GM12864 (cell line): ENCODE measurements at regions not wholly inside any gene's neighbourhood (a gene's known extent, or its start where the extent isn't known, plus 50 kb on each side); places are given as distances from the start of the nearest gene placed in this dataset.

Experiments used
- DNase-seq: peaks from one replicate; pipeline ENCODE4 v3.0.0-alpha.2; 2011; ENCODE audit warnings: low read depth
- H3K4me3 ChIP-seq: 2 replicates; pipeline ENCODE4 v1.5.1; 2011; ENCODE audit warnings: mild to moderate bottlenecking, low read depth, low read length, control low read depth
- CTCF ChIP-seq: IDR thresholded peaks from 2 replicates; pipeline ENCODE4 v1.5.1; 2011; ENCODE audit warnings: low read depth, mild to moderate bottlenecking, moderate library complexity, low read length, control low read depth, inconsistent platforms; ENCODE audit errors: missing control alignments

- H3K4me3 ChIP-seq = no peak overlapping the region
- no peak for DNase-seq
- TF ChIP-seq CTCF = no peak
Observed at GRCh38 chr1:193558491-193559028, 372.1 kb upstream of the B3GALT2 start.

- DNase-seq = no peak
- TF ChIP-seq CTCF = no peak
Observed at GRCh38 chr1:193555662-193556441, 369.4 kb upstream of the B3GALT2 start.

GRCh38 chr1:193553564-193553963 lies 367.2 kb upstream of the B3GALT2 start:
- no peak for TF ChIP-seq CTCF
- DNase-seq = no peak
- H3K4me3 ChIP-seq = no peak overlapping the region

More at GRCh38 chr1:193555662-193556441, 369.4 kb upstream of the B3GALT2 start:
- H3K4me3 ChIP-seq = no peak overlapping the region

GRCh38 chr1:193552274-193552673 lies 365.9 kb upstream of the B3GALT2 start:
- DNase-seq = no peak
- no peak for TF ChIP-seq CTCF
- H3K4me3 ChIP-seq = no peak overlapping the region

- no peak for DNase-seq
- TF ChIP-seq CTCF = no peak
- no peak overlapping the region for H3K4me3 ChIP-seq
Observed at GRCh38 chr1:193549081-193549480, 362.7 kb upstream of the B3GALT2 start.

GRCh38 chr1:193545171-193545570 lies 358.8 kb upstream of the B3GALT2 start:
- no peak for DNase-seq
- no peak for TF ChIP-seq CTCF
- no peak overlapping the region for H3K4me3 ChIP-seq

- H3K4me3 ChIP-seq = no peak overlapping the region
- TF ChIP-seq CTCF = no peak
- no peak for DNase-seq
Observed at GRCh38 chr1:193543259-193543658, 356.8 kb upstream of the B3GALT2 start.
